GM12878 (cell line): ENCODE measurements at regions not wholly inside any gene's neighbourhood (a gene's known extent, or its start where the extent isn't known, plus 50 kb on each side); places are given as distances from the start of the nearest gene placed in this dataset.

Source experiments
- POLR2A ChIP-seq: IDR thresholded peaks from 2 replicates; pipeline ENCODE4 v1.6.1; 2011; ENCODE audit warnings: low read depth, mild to moderate bottlenecking, low read length
- RCOR1 ChIP-seq: conservative IDR thresholded peaks from 2 replicates; pipeline ENCODE4 v1.6.1; 2012; ENCODE audit warnings: low read depth, low read length, improper control_type of control experiment
- TF ChIP-seq, protein P1 (sequence below), 3 experiments: IDR thresholded peaks in 2 of 3; conservative IDR thresholded peaks in 1 of 3; 2 replicates each; pipeline ENCODE4 v1.5.1; 2011; ENCODE audit warnings: low read depth in 3 of 3, low read length in 3 of 3, mild to moderate bottlenecking in 3 of 3, control low read depth in 2 of 3, moderate library complexity in 2 of 3, inconsistent platforms in 1 of 3, mixed read lengths in 1 of 3; ENCODE audit not compliant: control insufficient read depth in 2 of 3, insufficient read depth in 1 of 3; ENCODE audit errors: extremely low read depth in 1 of 3
- TF ChIP-seq, protein P2 (sequence below): IDR thresholded peaks from 2 replicates; pipeline ENCODE4 v1.6.1; 2011; ENCODE audit warnings: low read depth, low read length, improper control_type of control experiment, borderline replicate concordance

DNA sequence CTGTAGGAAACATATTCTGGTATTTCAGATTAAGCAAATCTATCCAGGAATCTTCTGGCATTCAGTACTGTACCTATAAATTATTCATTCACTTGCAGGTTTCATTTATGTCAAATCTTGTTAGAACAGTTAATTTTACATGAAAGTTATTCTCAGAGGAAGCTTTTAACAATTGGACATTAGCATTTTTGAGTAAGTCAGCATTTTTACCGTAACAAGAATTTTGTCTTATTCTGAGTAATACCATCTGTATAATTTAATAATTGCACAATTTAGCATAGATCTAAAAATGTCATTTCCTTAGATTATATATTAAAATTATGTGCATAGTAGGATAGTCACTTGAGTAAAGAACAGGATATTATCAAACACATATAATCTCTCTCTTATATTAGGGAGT, 764.8 kb upstream of the LRFN5 start:
- TF ChIP-seq, protein P1, sequence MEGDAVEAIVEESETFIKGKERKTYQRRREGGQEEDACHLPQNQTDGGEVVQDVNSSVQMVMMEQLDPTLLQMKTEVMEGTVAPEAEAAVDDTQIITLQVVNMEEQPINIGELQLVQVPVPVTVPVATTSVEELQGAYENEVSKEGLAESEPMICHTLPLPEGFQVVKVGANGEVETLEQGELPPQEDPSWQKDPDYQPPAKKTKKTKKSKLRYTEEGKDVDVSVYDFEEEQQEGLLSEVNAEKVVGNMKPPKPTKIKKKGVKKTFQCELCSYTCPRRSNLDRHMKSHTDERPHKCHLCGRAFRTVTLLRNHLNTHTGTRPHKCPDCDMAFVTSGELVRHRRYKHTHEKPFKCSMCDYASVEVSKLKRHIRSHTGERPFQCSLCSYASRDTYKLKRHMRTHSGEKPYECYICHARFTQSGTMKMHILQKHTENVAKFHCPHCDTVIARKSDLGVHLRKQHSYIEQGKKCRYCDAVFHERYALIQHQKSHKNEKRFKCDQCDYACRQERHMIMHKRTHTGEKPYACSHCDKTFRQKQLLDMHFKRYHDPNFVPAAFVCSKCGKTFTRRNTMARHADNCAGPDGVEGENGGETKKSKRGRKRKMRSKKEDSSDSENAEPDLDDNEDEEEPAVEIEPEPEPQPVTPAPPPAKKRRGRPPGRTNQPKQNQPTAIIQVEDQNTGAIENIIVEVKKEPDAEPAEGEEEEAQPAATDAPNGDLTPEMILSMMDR (IDR thresholded peaks at IDR 0.05 in 2 of 3, conservative IDR thresholded peaks at IDR 0.05 in 1 of 3; ENCODE audit: control insufficient read depth in 2 of 3, extremely low read depth in 1 of 3, insufficient read depth in 1 of 3, low read depth in 3 of 3, low read length in 3 of 3), result no peak
- TF ChIP-seq, protein P2, sequence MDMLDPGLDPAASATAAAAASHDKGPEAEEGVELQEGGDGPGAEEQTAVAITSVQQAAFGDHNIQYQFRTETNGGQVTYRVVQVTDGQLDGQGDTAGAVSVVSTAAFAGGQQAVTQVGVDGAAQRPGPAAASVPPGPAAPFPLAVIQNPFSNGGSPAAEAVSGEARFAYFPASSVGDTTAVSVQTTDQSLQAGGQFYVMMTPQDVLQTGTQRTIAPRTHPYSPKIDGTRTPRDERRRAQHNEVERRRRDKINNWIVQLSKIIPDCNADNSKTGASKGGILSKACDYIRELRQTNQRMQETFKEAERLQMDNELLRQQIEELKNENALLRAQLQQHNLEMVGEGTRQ, result no peak
- TF ChIP-seq POLR2A (no peak), RCOR1 (no peak)
